ENCODE measurements at regions not wholly inside any gene's neighbourhood (a gene's known extent, or its start where the extent isn't known, plus 50 kb on each side); places are given as distances from the start of the nearest gene placed in this dataset.

- ChIA-PET CTCF (no interaction called here), RAD21 (ENCODE audit: unreplicated experiment) (no interaction called here), SMC1A (ENCODE audit: uncharacterized antibody, unreplicated experiment) (no interaction called here), POLR2A (no interaction called here)
- no peak overlapping the region for H3K9ac ChIP-seq (ENCODE audit: control insufficient read depth, insufficient read depth, low read length)
- H3K27ac ChIP-seq (ENCODE audit: control insufficient read depth, insufficient read depth), result no peak overlapping the region
- no peak overlapping the region for H3K4me2 ChIP-seq (ENCODE audit: control insufficient read depth, insufficient read depth)
- H3K9me3 ChIP-seq (replicated peaks; ENCODE audit: control insufficient read depth, insufficient read depth, low read length), result no peaks in the 10 kb centered on the region
- TF ChIP-seq GABPA (IDR thresholded peaks at IDR 0.05; ENCODE audit: low read depth), result no peak
- TF ChIP-seq CEBPB (IDR thresholded peaks at IDR 0.05; ENCODE audit: borderline replicate concordance in 1 of 2, low read depth in 2 of 2, low read length in 2 of 2), result no peak
- TF ChIP-seq NKRF (conservative IDR thresholded peaks at IDR 0.05), result no peak
- no peak for TF ChIP-seq ZNF24 (IDR thresholded peaks at IDR 0.05)
- TF ChIP-seq TAF1 (IDR thresholded peaks at IDR 0.05; ENCODE audit: borderline replicate concordance, low read depth, low read length), result no peak
- TF ChIP-seq ZBED1 (IDR thresholded peaks at IDR 0.05; ENCODE audit: borderline replicate concordance), result no peak
- TF ChIP-seq FOS (IDR thresholded peaks at IDR 0.05; ENCODE audit: borderline replicate concordance, extremely low read depth, insufficient read length), result no peak
- H2AFZ ChIP-seq (ENCODE audit: control insufficient read depth, low read depth, low read length), result no peak overlapping the region
- no TSS peak for BruUV-seq (replicated peaks)
- in situ Hi-C loops (cut with MboI), result loop anchor here (5.0 kb wide), 1 partner anchor 921 kb away; no protein-coding TSS in a partner anchor
- no peaks in the 10 kb centered on the region for H3K79me2 ChIP-seq (ENCODE audit: control insufficient read depth, insufficient read depth, low read length)
- intact Hi-C loops (cut with micrococcal nuclease; ENCODE audit: unreplicated experiment), result no loop called here
- FAIRE-seq (no peak), ATAC-seq (no peak), DNase-seq (ENCODE audit: low read depth, low spot score) (no peak)
- H3K4me3 ChIP-seq, result no peak overlapping the region
- peaks cover 0 to 2% of the 10 kb centered on the region in 2 experiments; a peak in 1 of 4 replicates for H3K27me3 ChIP-seq (replicated peaks in 1 of 2; ENCODE audit: control insufficient read depth in 2 of 2, insufficient read depth in 2 of 2, low read length in 1 of 2)
- H3K4me1 ChIP-seq (ENCODE audit: control insufficient read depth, insufficient read depth, low read length), result no peaks in the 10 kb centered on the region
- 0% methylated on average over 7 of the region's 7 CpGs for WGBS (ENCODE audit: insufficient coverage, insufficient replicate concordance, low lambda C conversion rate, missing lambda C conversion rate)
- H4K20me1 ChIP-seq (ENCODE audit: control insufficient read depth, insufficient read depth), result no peaks in the 10 kb centered on the region
- H3K36me3 ChIP-seq (ENCODE audit: control insufficient read depth in 2 of 2, insufficient read depth in 2 of 2, low read length in 1 of 2), result no peaks in the 10 kb centered on the region
Measured at GRCh38 chr1:30372792-30373433, 350.5 kb downstream of the MATN1 start.
